Loucy (cell line): ENCODE measurements at regions not wholly inside any gene's neighbourhood (a gene's known extent, or its start where the extent isn't known, plus 50 kb on each side); places are given as distances from the start of the nearest gene placed in this dataset.

Experiments
- H2AFZ ChIP-seq: fragments of 200-600 bp; sonication (generic); 2 replicates; pipeline ENCODE4 v1.6.0; 2016; ENCODE audit warnings: antibody characterized with exemption, mild to moderate bottlenecking, low read length, moderate library complexity
- H3F3A ChIP-seq: fragments of 200-600 bp; 2 replicates; pipeline ENCODE4 v1.6.0; 2016; ENCODE audit warnings: antibody characterized with exemption, low read depth, mild to moderate bottlenecking
- H3K27me3 ChIP-seq: fragments of 200-600 bp; sonication (generic); 2 replicates; pipeline ENCODE4 v1.6.1; 2014; ENCODE audit warnings: low read length, mild to moderate bottlenecking; ENCODE audit not compliant: insufficient read depth, poor library complexity, severe bottlenecking
- H3K36me3 ChIP-seq: fragments of 200-600 bp; sonication (generic); 2 replicates; pipeline ENCODE4 v1.6.1; 2016; ENCODE audit warnings: low read length; ENCODE audit not compliant: insufficient read depth
- H3K4me1 ChIP-seq: fragments of 200-600 bp; sonication (generic); 2 replicates; pipeline ENCODE4 v1.5.1; 2014; ENCODE audit warnings: low read length, mild to moderate bottlenecking; ENCODE audit not compliant: insufficient read depth, poor library complexity, severe bottlenecking
- H3K4me2 ChIP-seq: fragments of 200-600 bp; sonication (generic); 2 replicates; pipeline ENCODE4 v1.6.0; 2014; ENCODE audit warnings: antibody characterized with exemption, low read length, low read depth, mild to moderate bottlenecking; ENCODE audit not compliant: poor library complexity, severe bottlenecking
- H3K4me3 ChIP-seq: fragments of 200-600 bp; sonication (generic); 2 replicates; pipeline ENCODE4 v1.5.1; 2014; ENCODE audit warnings: low read length, mild to moderate bottlenecking, mixed read lengths; ENCODE audit not compliant: poor library complexity, severe bottlenecking
- H3K79me2 ChIP-seq: fragments of 200-600 bp; sonication (generic); 2 replicates; pipeline ENCODE4 v1.6.1; 2014; ENCODE audit warnings: low read length; ENCODE audit not compliant: insufficient read depth
- H3K9ac ChIP-seq: fragments of 200-600 bp; sonication (generic); 2 replicates; pipeline ENCODE4 v1.6.0; 2014; ENCODE audit warnings: mild to moderate bottlenecking, low read depth, low read length, moderate library complexity; ENCODE audit not compliant: poor library complexity, severe bottlenecking
- H3K9me2 ChIP-seq: fragments of 200-600 bp; sonication (generic); replicated peaks from 2 replicates; pipeline ENCODE4 v1.6.1; 2016; ENCODE audit warnings: low read depth, low read length, mixed read lengths
- H3K9me3 ChIP-seq: fragments of 200-600 bp; sonication (generic); 2 replicates; pipeline ENCODE4 v1.6.1; 2014; ENCODE audit warnings: mild to moderate bottlenecking, antibody characterized with exemption, low read length, low read depth; ENCODE audit not compliant: insufficient read depth
- H4K20me1 ChIP-seq: fragments of 200-600 bp; sonication (generic); 2 replicates; pipeline ENCODE4 v1.6.0; 2014; ENCODE audit warnings: antibody characterized with exemption, low read length, mild to moderate bottlenecking; ENCODE audit not compliant: insufficient read depth, poor library complexity, severe bottlenecking
- EZH2phosphoT487 ChIP-seq: fragments of 200-600 bp; IDR thresholded peaks from 2 replicates; pipeline ENCODE4 v1.6.1; 2018; ENCODE audit warnings: antibody characterized with exemption, mild to moderate bottlenecking, moderate library complexity, borderline replicate concordance
- TF ChIP-seq, protein P1 (sequence below): fragments of 200-600 bp; sonication (generic); conservative IDR thresholded peaks from 2 replicates; pipeline ENCODE4 v1.5.1; 2014; ENCODE audit warnings: mild to moderate bottlenecking, antibody characterized with exemption, low read length

DNA sequence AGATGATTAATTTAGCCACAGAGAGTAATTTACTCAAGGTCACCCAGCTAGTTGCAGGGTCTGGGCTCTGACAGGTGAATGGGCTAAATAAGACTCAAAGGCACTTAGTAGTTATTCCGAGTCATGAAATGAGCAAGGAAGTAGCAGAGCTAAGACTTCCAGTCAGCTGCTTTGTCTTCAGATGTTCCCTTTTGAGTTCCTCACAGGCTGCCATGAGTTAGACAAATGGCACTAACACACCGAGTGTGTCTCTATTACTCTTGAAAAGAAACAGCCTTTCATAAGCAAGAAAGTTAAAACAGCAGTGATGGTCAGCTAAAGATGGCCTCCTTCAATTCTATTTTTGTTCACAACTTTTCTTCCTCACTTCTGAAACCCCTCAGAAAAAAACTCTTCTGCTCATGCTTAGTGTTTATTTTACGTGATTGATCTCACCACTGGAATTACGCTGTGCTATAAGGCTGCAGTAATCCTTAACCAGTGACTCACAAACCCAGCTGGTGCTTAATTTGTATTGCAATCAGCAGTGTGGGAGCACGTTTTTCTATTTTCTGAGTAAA lies 389.1 kb downstream of the AASDHPPT start:
- Histone ChIP-seq H3K36me3 (no peaks in the 10 kb centered on the region), H3K4me2 (no peak overlapping the region), H3K27me3 (no peaks in the 10 kb centered on the region), H3K4me1 (no peaks in the 10 kb centered on the region), H2AFZ (no peak overlapping the region), H3K9me3 (no peaks in the 10 kb centered on the region), H3F3A (no peaks in the 10 kb centered on the region), H3K79me2 (no peaks in the 10 kb centered on the region), H3K4me3 (no peak overlapping the region), H3K9me2 (no peaks in the 10 kb centered on the region), H3K9ac (no peak overlapping the region), H4K20me1 (no peaks in the 10 kb centered on the region)
- no peak for TF ChIP-seq EZH2phosphoT487
- TF ChIP-seq, protein P1, sequence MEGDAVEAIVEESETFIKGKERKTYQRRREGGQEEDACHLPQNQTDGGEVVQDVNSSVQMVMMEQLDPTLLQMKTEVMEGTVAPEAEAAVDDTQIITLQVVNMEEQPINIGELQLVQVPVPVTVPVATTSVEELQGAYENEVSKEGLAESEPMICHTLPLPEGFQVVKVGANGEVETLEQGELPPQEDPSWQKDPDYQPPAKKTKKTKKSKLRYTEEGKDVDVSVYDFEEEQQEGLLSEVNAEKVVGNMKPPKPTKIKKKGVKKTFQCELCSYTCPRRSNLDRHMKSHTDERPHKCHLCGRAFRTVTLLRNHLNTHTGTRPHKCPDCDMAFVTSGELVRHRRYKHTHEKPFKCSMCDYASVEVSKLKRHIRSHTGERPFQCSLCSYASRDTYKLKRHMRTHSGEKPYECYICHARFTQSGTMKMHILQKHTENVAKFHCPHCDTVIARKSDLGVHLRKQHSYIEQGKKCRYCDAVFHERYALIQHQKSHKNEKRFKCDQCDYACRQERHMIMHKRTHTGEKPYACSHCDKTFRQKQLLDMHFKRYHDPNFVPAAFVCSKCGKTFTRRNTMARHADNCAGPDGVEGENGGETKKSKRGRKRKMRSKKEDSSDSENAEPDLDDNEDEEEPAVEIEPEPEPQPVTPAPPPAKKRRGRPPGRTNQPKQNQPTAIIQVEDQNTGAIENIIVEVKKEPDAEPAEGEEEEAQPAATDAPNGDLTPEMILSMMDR, result no peak

DNA sequence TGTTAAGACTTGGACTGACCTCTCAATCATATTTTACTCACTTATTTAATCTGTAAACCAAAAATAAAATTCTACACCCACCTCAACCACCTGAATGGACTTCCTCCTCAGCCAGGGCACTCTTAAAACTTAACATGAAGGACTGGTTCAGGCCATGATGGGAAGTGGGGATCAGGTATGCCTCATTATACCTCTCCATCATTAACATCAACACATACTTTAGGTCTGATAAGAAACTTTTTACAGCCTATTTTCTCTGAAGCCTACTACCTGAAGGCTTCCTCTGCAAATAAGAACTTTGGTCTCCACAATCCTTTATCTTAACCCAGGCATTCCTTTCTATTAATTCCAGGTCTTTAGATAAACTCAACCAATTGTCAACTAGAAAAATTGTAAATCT lies 390.0 kb downstream of the AASDHPPT start:
- Histone ChIP-seq H3K36me3 (no peaks in the 10 kb centered on the region), H3K27me3 (no peaks in the 10 kb centered on the region), H3F3A (no peaks in the 10 kb centered on the region), H3K4me2 (no peak overlapping the region), H3K4me3 (no peak overlapping the region), H3K9ac (no peak overlapping the region), H2AFZ (no peak overlapping the region), H3K79me2 (no peaks in the 10 kb centered on the region), H3K9me2 (no peaks in the 10 kb centered on the region), H3K9me3 (no peaks in the 10 kb centered on the region), H3K4me1 (no peaks in the 10 kb centered on the region), H4K20me1 (no peaks in the 10 kb centered on the region)
- TF ChIP-seq EZH2phosphoT487, result no peak
- TF ChIP-seq, protein P1, result no peak

- Histone ChIP-seq H3F3A (no peaks in the 10 kb centered on the region), H3K27me3 (no peaks in the 10 kb centered on the region), H2AFZ (no peak overlapping the region), H3K9me2 (no peaks in the 10 kb centered on the region), H3K4me3 (no peak overlapping the region), H3K36me3 (no peaks in the 10 kb centered on the region), H3K9me3 (no peaks in the 10 kb centered on the region), H4K20me1 (no peaks in the 10 kb centered on the region), H3K9ac (no peak overlapping the region), H3K79me2 (no peaks in the 10 kb centered on the region), H3K4me1 (no peaks in the 10 kb centered on the region), H3K4me2 (no peak overlapping the region)
- TF ChIP-seq EZH2phosphoT487, result no peak
- TF ChIP-seq, protein P1, result no peak
These were observed 390.6 kb downstream of the AASDHPPT start for GRCh38 chr11:106468086-106468485.
